ENCODE measurements at regions not wholly inside any gene's neighbourhood (a gene's known extent, or its start where the extent isn't known, plus 50 kb on each side); places are given as distances from the start of the nearest gene placed in this dataset.

- no peak for TF ChIP-seq EZH2phosphoT487 (IDR thresholded peaks at IDR 0.05; ENCODE audit: unreplicated experiment)
- TF ChIP-seq CTCF (conservative IDR thresholded peaks at IDR 0.05; ENCODE audit: low read depth in 2 of 2): no peak
- no peak for TF ChIP-seq POLR2AphosphoS5 (IDR thresholded peaks at IDR 0.05; ENCODE audit: low read depth)
- TF ChIP-seq EZH2 (IDR thresholded peaks at IDR 0.05; ENCODE audit: low read depth, unreplicated experiment): no peak
- no peak for TF ChIP-seq JUNB (IDR thresholded peaks at IDR 0.05; ENCODE audit: unreplicated experiment)
- no peak for TF ChIP-seq STAT1 (IDR thresholded peaks at IDR 0.05; ENCODE audit: unreplicated experiment)
- TF ChIP-seq ETS1 (IDR thresholded peaks at IDR 0.05): no peak
- no peak for TF ChIP-seq CREB1 (CRISPR knock-in tag; IDR thresholded peaks at IDR 0.05; ENCODE audit: low read depth)
Measured at GRCh38 chr3:168654700-168655099, 559.0 kb upstream of the GOLIM4 start.

Measured in GM23338 (cell line).